SK-N-MC (cell line): ENCODE measurements at regions not wholly inside any gene's neighbourhood (a gene's known extent, or its start where the extent isn't known, plus 50 kb on each side); places are given as distances from the start of the nearest gene placed in this dataset.

Experiments used
- DNase-seq: peaks from one replicate; pipeline ENCODE4 v3.0.0-alpha.2; 2011; ENCODE audit warnings: low read depth, low spot score
- H3K27ac ChIP-seq: fragments of 200-600 bp; sonication (generic); 2 replicates; pipeline ENCODE4 v1.5.1; 2016; ENCODE audit warnings: mixed run types
- H3K36me3 ChIP-seq: fragments of 200-600 bp; sonication (generic); 2 replicates; pipeline ENCODE4 v1.6.1; 2017; ENCODE audit warnings: antibody characterized with exemption, low read length, mixed read lengths; ENCODE audit not compliant: insufficient read depth
- H3K4me3 ChIP-seq: fragments of 200-600 bp; sonication (generic); 2 replicates; pipeline ENCODE4 v1.5.1; 2016
- H3K9ac ChIP-seq: fragments of 200-600 bp; sonication (generic); 2 replicates; pipeline ENCODE4 v1.8.0; 2017; ENCODE audit warnings: mixed run types, mixed read lengths; ENCODE audit not compliant: insufficient read length
- H3K9me3 ChIP-seq: fragments of 200-600 bp; sonication (generic); 2 replicates; pipeline ENCODE4 v1.6.1; 2017; ENCODE audit warnings: low read depth, mild to moderate bottlenecking, antibody characterized with exemption, low read length, moderate library complexity, mixed read lengths
- EZH2 ChIP-seq: fragments of 200-600 bp; sonication (generic); IDR thresholded peaks from one replicate; pipeline ENCODE4 v1.6.1; 2017; ENCODE audit warnings: antibody characterized with exemption
- FOXP2 ChIP-seq: optimal IDR thresholded peaks from 2 replicates; pipeline ENCODE3; 2011; ENCODE audit warnings: mild to moderate bottlenecking, moderate library complexity; ENCODE audit not compliant: insufficient read depth; ENCODE audit errors: extremely low read length, control extremely low read depth
- POLR2AphosphoS5 ChIP-seq: IDR thresholded peaks from 2 replicates; pipeline ENCODE4 v1.6.1; 2012; ENCODE audit warnings: mild to moderate bottlenecking, low read depth, low read length, borderline replicate concordance

GRCh38 chr4:24202579-24202978 lies 312.7 kb upstream of the PPARGC1A start:
- Histone ChIP-seq H3K9me3 (no peaks in the 10 kb centered on the region), H3K27ac (no peak overlapping the region), H3K9ac (no peak overlapping the region), H3K4me3 (no peak overlapping the region), H3K36me3 (no peaks in the 10 kb centered on the region)
- DNase-seq: no peak
- TF ChIP-seq FOXP2 (no peak), EZH2 (no peak), POLR2AphosphoS5 (no peak)

DNA sequence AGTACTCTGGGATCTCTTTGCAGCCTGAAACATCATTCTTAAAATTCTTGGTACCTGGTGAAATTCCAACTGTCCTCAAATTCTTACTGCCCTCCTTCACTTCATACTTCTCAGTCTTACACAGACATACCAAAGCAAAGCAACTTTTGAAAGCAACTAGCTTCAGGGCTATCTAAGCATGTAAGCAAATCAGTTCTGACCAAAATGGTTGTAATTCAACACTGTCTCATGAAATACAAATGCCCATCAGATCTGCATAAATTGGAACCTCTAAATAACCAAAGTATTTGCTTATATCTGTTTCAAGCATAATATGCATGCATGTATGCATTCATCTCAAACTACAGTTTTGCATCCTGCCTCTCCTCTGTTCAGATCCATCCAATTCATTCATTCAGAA lies 308.1 kb upstream of the PPARGC1A start:
- H3K36me3 ChIP-seq: no peaks in the 10 kb centered on the region
- TF ChIP-seq EZH2: no peak
- no peak for TF ChIP-seq FOXP2
- no peak for TF ChIP-seq POLR2AphosphoS5
- H3K27ac ChIP-seq: no peak overlapping the region
- H3K4me3 ChIP-seq: no peak overlapping the region
- H3K9ac ChIP-seq: no peak overlapping the region
- H3K9me3 ChIP-seq: no peaks in the 10 kb centered on the region
- DNase-seq: no peak

DNA sequence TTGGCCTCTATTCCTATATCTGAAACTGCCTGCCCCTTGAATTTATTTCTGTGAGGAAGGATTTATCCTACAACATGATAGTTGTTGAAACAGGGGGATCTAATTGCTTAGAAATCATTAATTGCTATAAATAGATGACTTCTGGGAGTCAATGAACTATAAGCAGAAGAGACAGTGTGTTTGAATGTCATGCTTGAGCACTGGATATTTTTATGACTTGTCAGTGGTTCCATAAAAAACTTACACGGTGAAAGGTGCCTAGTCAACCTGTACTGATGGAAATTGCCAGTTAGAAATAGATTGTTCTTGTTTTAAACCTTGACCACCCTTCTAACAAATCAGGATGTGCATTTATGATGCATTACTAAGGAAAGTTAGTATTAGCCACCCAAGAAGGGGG lies 306.9 kb upstream of the PPARGC1A start:
- TF ChIP-seq EZH2 (no peak), POLR2AphosphoS5 (no peak), FOXP2 (no peak)
- Histone ChIP-seq H3K9ac (no peak overlapping the region), H3K9me3 (no peaks in the 10 kb centered on the region), H3K27ac (no peak overlapping the region), H3K4me3 (no peak overlapping the region), H3K36me3 (no peaks in the 10 kb centered on the region)
- DNase-seq: no peak

GRCh38 chr4:24195991-24196736 lies 306.3 kb upstream of the PPARGC1A start:
- no peak for TF ChIP-seq POLR2AphosphoS5
- no peak for TF ChIP-seq EZH2
- TF ChIP-seq FOXP2: no peak
- H3K9me3 ChIP-seq: no peaks in the 10 kb centered on the region
- no peaks in the 10 kb centered on the region for H3K36me3 ChIP-seq
- no peak for DNase-seq
- H3K27ac ChIP-seq: no peak overlapping the region
- H3K9ac ChIP-seq: no peak overlapping the region
- no peak overlapping the region for H3K4me3 ChIP-seq

DNA sequence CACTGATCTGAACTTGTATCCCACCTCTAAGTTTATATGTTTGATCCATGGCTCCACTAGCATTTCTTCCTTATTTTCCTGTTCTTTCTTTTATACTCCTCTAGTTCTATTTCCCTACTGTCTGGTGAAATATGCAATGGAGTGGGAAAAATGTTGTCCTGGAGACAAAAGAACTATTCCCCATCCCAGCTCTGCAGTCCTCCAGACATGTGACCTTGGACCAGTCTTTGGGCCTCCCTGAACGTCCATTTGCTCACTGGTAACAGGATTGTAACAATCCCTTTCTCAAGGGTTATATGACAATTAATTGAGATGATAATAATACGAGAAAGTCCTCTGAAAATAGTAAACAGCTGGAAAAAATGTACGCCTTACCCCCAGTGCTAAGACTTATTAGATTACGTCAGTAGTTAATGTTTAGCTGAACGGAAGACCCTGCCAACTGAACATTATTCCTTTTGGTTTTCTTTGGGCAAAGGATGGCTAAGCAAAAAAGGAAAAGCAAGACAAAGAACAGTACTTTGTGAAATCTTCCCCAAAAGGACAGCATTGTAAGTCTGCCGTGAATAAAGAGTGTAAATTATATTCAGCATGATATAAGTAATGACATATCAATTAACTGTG lies 302.3 kb upstream of the PPARGC1A start:
- TF ChIP-seq POLR2AphosphoS5 (no peak), FOXP2 (no peak), EZH2 (no peak)
- no peaks in the 10 kb centered on the region for H3K9me3 ChIP-seq
- H3K4me3 ChIP-seq: no peak overlapping the region
- DNase-seq: no peak
- no peaks in the 10 kb centered on the region for H3K36me3 ChIP-seq
- H3K27ac ChIP-seq: no peak overlapping the region
- no peak overlapping the region for H3K9ac ChIP-seq

DNA sequence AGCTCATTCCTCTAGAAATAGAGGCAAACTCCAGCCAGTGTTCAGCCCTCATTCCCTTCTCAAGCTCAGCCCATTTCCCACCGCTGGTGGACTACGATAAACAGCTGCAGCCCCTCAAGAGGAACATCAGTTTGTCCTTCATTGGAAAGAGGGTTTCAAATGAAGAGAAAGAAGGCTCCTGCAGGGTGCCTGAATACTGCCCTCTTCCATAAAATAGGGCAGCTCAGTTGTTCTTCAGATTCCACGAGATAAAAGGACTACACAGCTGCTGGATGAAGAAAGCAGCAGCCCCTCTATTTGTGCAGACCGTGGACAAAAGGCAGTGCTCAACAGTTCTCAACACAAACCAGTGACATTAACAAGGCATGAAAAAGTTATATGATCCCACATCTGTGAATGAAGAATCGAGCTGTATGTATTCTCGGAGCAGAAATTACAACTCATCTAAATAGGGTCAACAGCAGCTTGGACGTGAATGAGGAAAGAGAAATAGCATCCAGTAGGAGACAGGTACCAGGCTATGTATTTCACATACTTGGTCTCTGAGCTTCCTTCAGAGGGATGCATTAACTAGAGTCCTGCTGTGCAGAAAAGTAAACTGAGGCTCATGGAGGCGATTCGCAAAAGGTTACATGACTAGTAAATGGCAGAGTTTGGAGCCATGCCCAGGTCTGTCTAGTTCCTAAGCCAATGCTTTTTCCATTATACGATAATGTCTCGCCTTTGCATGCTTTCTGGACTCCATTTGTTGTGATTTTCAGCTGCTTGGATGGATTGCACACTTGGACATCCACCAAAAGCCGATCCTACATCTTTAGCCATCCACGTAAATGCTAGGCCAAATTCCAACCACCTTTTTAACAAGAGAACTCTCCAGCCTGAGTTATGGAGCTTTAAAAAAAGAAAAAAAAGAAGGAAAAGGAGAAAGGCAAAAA lies 301.2 kb upstream of the PPARGC1A start:
- no peak overlapping the region for H3K27ac ChIP-seq
- no peak for TF ChIP-seq POLR2AphosphoS5
- DNase-seq: no peak
- no peaks in the 10 kb centered on the region for H3K36me3 ChIP-seq
- H3K4me3 ChIP-seq: no peak overlapping the region
- no peak overlapping the region for H3K9ac ChIP-seq
- H3K9me3 ChIP-seq: no peaks in the 10 kb centered on the region

- Histone ChIP-seq H3K9me3 (no peaks in the 10 kb centered on the region), H3K27ac (no peak overlapping the region), H3K4me3 (no peak overlapping the region), H3K36me3 (no peaks in the 10 kb centered on the region), H3K9ac (no peak overlapping the region)
- TF ChIP-seq EZH2 (no peak), FOXP2 (no peak), POLR2AphosphoS5 (no peak)
- DNase-seq: no peak
Observed at GRCh38 chr4:24188459-24188858, 298.6 kb upstream of the PPARGC1A start.

- Histone ChIP-seq H3K9ac (no peak overlapping the region), H3K4me3 (no peak overlapping the region), H3K27ac (no peak overlapping the region), H3K9me3 (no peaks in the 10 kb centered on the region), H3K36me3 (no peaks in the 10 kb centered on the region)
- DNase-seq: no peak
- TF ChIP-seq POLR2AphosphoS5 (no peak), FOXP2 (no peak), EZH2 (no peak)
Observed at GRCh38 chr4:24186466-24186865, 296.6 kb upstream of the PPARGC1A start.
